Activated T-cell treated with anti-CD3 and anti-CD28 coated beads for 48 hours (primary cell): ENCODE measurements at regions not wholly inside any gene's neighbourhood (a gene's known extent, or its start where the extent isn't known, plus 50 kb on each side); places are given as distances from the start of the nearest gene placed in this dataset.

Source experiments
- DNase-seq: peaks from one replicate; pipeline ENCODE4 v3.0.0-alpha.2; 2020; ENCODE audit warnings: low read depth

GRCh38 chr7:72524037-72524436 is 111.9 kb upstream of the CALN1 start:
- DNase-seq, result no peak

- DNase-seq, result no peak
These were observed 92.0 kb upstream of the CALN1 start for GRCh38 chr7:72504061-72504706.

GRCh38 chr7:72503644-72504043 is 91.5 kb upstream of the CALN1 start:
- no peak for DNase-seq

- no peak for DNase-seq
These were observed 82.7 kb upstream of the CALN1 start for GRCh38 chr7:72494807-72495206.

- peak; percentile 32 for DNase-seq
These were observed 81.9 kb upstream of the CALN1 start for GRCh38 chr7:72493850-72494661.

GRCh38 chr7:72492461-72493065 is 80.4 kb upstream of the CALN1 start:
- no peak for DNase-seq

- DNase-seq, result no peak
These were observed 78.2 kb upstream of the CALN1 start for GRCh38 chr7:72490301-72490700.

- DNase-seq, result no peak
These were observed 69.8 kb upstream of the CALN1 start for GRCh38 chr7:72481934-72482333.

- no peak for DNase-seq
These were observed 64.6 kb upstream of the CALN1 start for GRCh38 chr7:72476608-72477305.

- DNase-seq, result no peak
These were observed 55.1 kb upstream of the CALN1 start for GRCh38 chr7:72467237-72467636.

- DNase-seq, result no peak
These were observed 54.7 kb upstream of the CALN1 start for GRCh38 chr7:72466797-72467196.

- DNase-seq, result no peak
These were observed 53.4 kb upstream of the CALN1 start for GRCh38 chr7:72465521-72465920.

- no peak for DNase-seq
These were observed 50.2 kb upstream of the CALN1 start for GRCh38 chr7:72462311-72462710.
